Mammary epithelial cell (primary cell): ENCODE measurements at regions not wholly inside any gene's neighbourhood (a gene's known extent, or its start where the extent isn't known, plus 50 kb on each side); places are given as distances from the start of the nearest gene placed in this dataset.

Experiments used
- EZH2 ChIP-seq: IDR thresholded peaks from 2 replicates; pipeline ENCODE4 v1.6.1; 2012; ENCODE audit warnings: low read length, inconsistent platforms, borderline replicate concordance
- TF ChIP-seq, protein P1 (sequence below), 2 donors: IDR thresholded peaks in 1 of 2; conservative IDR thresholded peaks in 1 of 2; 2 replicates each; pipeline ENCODE4 v1.5.1; 2011 to 2012; ENCODE audit warnings: inconsistent platforms in 2 of 2, low read length in 2 of 2, mild to moderate bottlenecking in 2 of 2, control low read depth in 1 of 2, low read depth in 1 of 2; ENCODE audit not compliant: insufficient read depth in 1 of 2; ENCODE audit errors: extremely low read depth in 1 of 2

DNA sequence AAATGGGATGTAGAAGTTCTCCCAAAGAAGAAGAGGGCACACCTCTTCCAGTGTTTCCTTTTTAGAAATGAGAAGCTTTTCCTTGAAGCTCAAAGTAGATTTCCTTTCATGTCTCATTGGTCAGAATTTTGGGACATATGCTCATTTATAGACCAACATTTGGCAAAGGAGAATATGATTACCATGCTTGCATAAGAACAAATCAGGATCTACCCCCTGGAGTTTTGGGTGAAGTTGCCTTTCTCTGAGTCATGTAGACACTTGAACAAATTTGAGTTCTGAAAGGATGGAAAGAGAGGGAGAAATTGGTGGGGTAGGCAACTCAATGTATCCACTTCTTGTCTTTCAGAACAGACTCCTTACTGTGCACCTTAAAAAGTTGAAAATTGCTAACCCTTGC, 409.0 kb downstream of the SLC4A3 start:
- TF ChIP-seq, protein P1, sequence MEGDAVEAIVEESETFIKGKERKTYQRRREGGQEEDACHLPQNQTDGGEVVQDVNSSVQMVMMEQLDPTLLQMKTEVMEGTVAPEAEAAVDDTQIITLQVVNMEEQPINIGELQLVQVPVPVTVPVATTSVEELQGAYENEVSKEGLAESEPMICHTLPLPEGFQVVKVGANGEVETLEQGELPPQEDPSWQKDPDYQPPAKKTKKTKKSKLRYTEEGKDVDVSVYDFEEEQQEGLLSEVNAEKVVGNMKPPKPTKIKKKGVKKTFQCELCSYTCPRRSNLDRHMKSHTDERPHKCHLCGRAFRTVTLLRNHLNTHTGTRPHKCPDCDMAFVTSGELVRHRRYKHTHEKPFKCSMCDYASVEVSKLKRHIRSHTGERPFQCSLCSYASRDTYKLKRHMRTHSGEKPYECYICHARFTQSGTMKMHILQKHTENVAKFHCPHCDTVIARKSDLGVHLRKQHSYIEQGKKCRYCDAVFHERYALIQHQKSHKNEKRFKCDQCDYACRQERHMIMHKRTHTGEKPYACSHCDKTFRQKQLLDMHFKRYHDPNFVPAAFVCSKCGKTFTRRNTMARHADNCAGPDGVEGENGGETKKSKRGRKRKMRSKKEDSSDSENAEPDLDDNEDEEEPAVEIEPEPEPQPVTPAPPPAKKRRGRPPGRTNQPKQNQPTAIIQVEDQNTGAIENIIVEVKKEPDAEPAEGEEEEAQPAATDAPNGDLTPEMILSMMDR (conservative IDR thresholded peaks at IDR 0.05 in 1 of 2, IDR thresholded peaks at IDR 0.05 in 1 of 2; ENCODE audit: extremely low read depth in 1 of 2, insufficient read depth in 1 of 2, low read depth in 1 of 2, low read length in 2 of 2): no peak
- TF ChIP-seq EZH2: no peak
